Natural killer cell treated with Interleukin-12 subunit alpha and Interleukin-12 subunit beta and Interleukin-15 and Interleukin-18, amount 100 ng/mL, for 72 hours (primary cell): ENCODE measurements at regions not wholly inside any gene's neighbourhood (a gene's known extent, or its start where the extent isn't known, plus 50 kb on each side); places are given as distances from the start of the nearest gene placed in this dataset.
"Not testable (repeated sequence)": the region's sequence is repeated elsewhere in the genome, so short reads cannot be mapped to it uniquely, and the experiment has no call there.

Source experiments
- ATAC-seq, 2 donors: fragments of 150-1000 bp; cut with Tn5 transposase in 1 of 2; sonication (Bioruptor Pico), chemical (Tn5 transposase) in 1 of 2; 2 replicates each; pipeline ENCODE4 v1.10.0; 2021
- DNase-seq: peaks from one replicate; pipeline ENCODE4 v3.0.0; 2022; ENCODE audit warnings: low spot score
- H3K27ac Mint-ChIP-seq, 2 donors: 1 replicate in 1 of 2; 2 replicates in 1 of 2; pipeline ENCODE4 v1.8.0; 2022; ENCODE audit warnings: mixed read lengths in 2 of 2, mild to moderate bottlenecking in 1 of 2, moderate library complexity in 1 of 2
- H3K27me3 Mint-ChIP-seq, 2 donors: 1 replicate in 1 of 2; 2 replicates in 1 of 2; pipeline ENCODE4 v1.8.0; 2022; ENCODE audit warnings: mixed read lengths in 2 of 2
- H3K36me3 Mint-ChIP-seq: one replicate; pipeline ENCODE4 v1.8.0; 2022; ENCODE audit warnings: mixed read lengths
- H3K4me1 Mint-ChIP-seq, 2 donors: 1 replicate in 1 of 2; 2 replicates in 1 of 2; pipeline ENCODE4 v1.8.0; 2022; ENCODE audit warnings: low read depth in 2 of 2, mixed read lengths in 2 of 2, mild to moderate bottlenecking in 1 of 2
- H3K4me3 Mint-ChIP-seq: one replicate; pipeline ENCODE4 v1.8.0; 2022; ENCODE audit warnings: mixed read lengths
- H3K9me3 Mint-ChIP-seq: 2 replicates; pipeline ENCODE4 v1.8.0; 2022; ENCODE audit warnings: mixed read lengths

- not testable (repeated sequence) for H3K9me3 Mint-ChIP-seq, H3K27me3 Mint-ChIP-seq, H3K36me3 Mint-ChIP-seq, H3K4me1 Mint-ChIP-seq
- peak overlapping the region in 1 of 2 donors; percentile 43 for H3K27ac Mint-ChIP-seq
- ATAC-seq (peak; percentile 92 to 94), DNase-seq (peak; percentile 65)
- peak overlapping the region; percentile 70 for H3K4me3 Mint-ChIP-seq
Observed at GRCh38 chr2:113551637-113552318, 53.3 kb downstream of the FOXD4L1 start.

- H3K27me3 Mint-ChIP-seq, H3K36me3 Mint-ChIP-seq, H3K9me3 Mint-ChIP-seq, H3K4me1 Mint-ChIP-seq, DNase-seq, ATAC-seq, H3K4me3 Mint-ChIP-seq, H3K27ac Mint-ChIP-seq: not testable (repeated sequence)
Observed at GRCh38 chr2:113559820-113560219, 61.4 kb downstream of the FOXD4L1 start.

GRCh38 chr2:113562662-113563061, 64.2 kb downstream of the FOXD4L1 start:
- not testable (repeated sequence) for H3K27ac Mint-ChIP-seq, H3K4me1 Mint-ChIP-seq, ATAC-seq, H3K4me3 Mint-ChIP-seq, DNase-seq, H3K27me3 Mint-ChIP-seq, H3K9me3 Mint-ChIP-seq, H3K36me3 Mint-ChIP-seq

- peak in 1 of 2 donors; percentile 61 for ATAC-seq
- not testable (repeated sequence) for H3K4me1 Mint-ChIP-seq, H3K9me3 Mint-ChIP-seq, DNase-seq, H3K4me3 Mint-ChIP-seq, H3K36me3 Mint-ChIP-seq, H3K27me3 Mint-ChIP-seq, H3K27ac Mint-ChIP-seq
Observed at GRCh38 chr2:113566674-113567480, 60.2 kb upstream of the RABL2A start.

- not testable (repeated sequence) for H3K4me1 Mint-ChIP-seq, H3K27me3 Mint-ChIP-seq, H3K4me3 Mint-ChIP-seq, H3K36me3 Mint-ChIP-seq, H3K27ac Mint-ChIP-seq, DNase-seq, ATAC-seq, H3K9me3 Mint-ChIP-seq
Observed at GRCh38 chr2:113567481-113567849, 59.6 kb upstream of the RABL2A start.

GRCh38 chr2:113568231-113568630, 58.8 kb upstream of the RABL2A start:
- DNase-seq, ATAC-seq, H3K27ac Mint-ChIP-seq, H3K36me3 Mint-ChIP-seq, H3K4me1 Mint-ChIP-seq, H3K9me3 Mint-ChIP-seq, H3K4me3 Mint-ChIP-seq: not testable (repeated sequence)
- H3K27me3 Mint-ChIP-seq = peaks cover 0 to 13% of the 10 kb centered on the region in 2 donors

GRCh38 chr2:113570082-113570481, 57.0 kb upstream of the RABL2A start:
- not testable (repeated sequence) for ATAC-seq, H3K4me3 Mint-ChIP-seq, H3K4me1 Mint-ChIP-seq, DNase-seq, H3K9me3 Mint-ChIP-seq, H3K36me3 Mint-ChIP-seq, H3K27ac Mint-ChIP-seq
- H3K27me3 Mint-ChIP-seq = peaks cover 0 to 13% of the 10 kb centered on the region in 2 donors

- not testable (repeated sequence) for DNase-seq, H3K9me3 Mint-ChIP-seq, H3K4me3 Mint-ChIP-seq, H3K36me3 Mint-ChIP-seq, H3K27ac Mint-ChIP-seq, H3K4me1 Mint-ChIP-seq
- H3K27me3 Mint-ChIP-seq = peaks cover 0 to 11% of the 10 kb centered on the region in 2 donors
- peak in 1 of 2 donors; percentile 20 for ATAC-seq
Observed at GRCh38 chr2:113570509-113571009, 56.5 kb upstream of the RABL2A start.

- H3K4me3 Mint-ChIP-seq, H3K9me3 Mint-ChIP-seq, H3K27ac Mint-ChIP-seq, H3K4me1 Mint-ChIP-seq, DNase-seq, H3K36me3 Mint-ChIP-seq: not testable (repeated sequence)
- peak in 1 of 2 donors; percentile 55 for ATAC-seq
- peaks cover 0 to 13% of the 10 kb centered on the region in 2 donors for H3K27me3 Mint-ChIP-seq
Observed at GRCh38 chr2:113571482-113572068, 55.5 kb upstream of the RABL2A start.

GRCh38 chr2:113575721-113576120, 51.3 kb upstream of the RABL2A start:
- not testable (repeated sequence) for H3K27me3 Mint-ChIP-seq, H3K27ac Mint-ChIP-seq, H3K4me1 Mint-ChIP-seq, DNase-seq, ATAC-seq, H3K9me3 Mint-ChIP-seq, H3K4me3 Mint-ChIP-seq, H3K36me3 Mint-ChIP-seq

- not testable (repeated sequence) for ATAC-seq, H3K27ac Mint-ChIP-seq, H3K9me3 Mint-ChIP-seq
Observed at GRCh38 chr2:113576353-113576752, 50.7 kb upstream of the RABL2A start.

More at GRCh38 chr2:113576353-113576752, 50.7 kb upstream of the RABL2A start:
- not testable (repeated sequence) for H3K36me3 Mint-ChIP-seq, H3K4me3 Mint-ChIP-seq, DNase-seq, H3K27me3 Mint-ChIP-seq, H3K4me1 Mint-ChIP-seq
